ENCODE measurements at regions not wholly inside any gene's neighbourhood (a gene's known extent, or its start where the extent isn't known, plus 50 kb on each side); places are given as distances from the start of the nearest gene placed in this dataset.

GRCh38 chrX:148290931-148291330 lies 209.5 kb upstream of the AFF2 start:
- TF ChIP-seq POLR2A (IDR thresholded peaks at IDR 0.05), result no peak
- no peak for TF ChIP-seq CTCF (IDR thresholded peaks at IDR 0.05)
- TF ChIP-seq POLR2AphosphoS5 (IDR thresholded peaks at IDR 0.05), result no peak
- TF ChIP-seq EP300 (IDR thresholded peaks at IDR 0.05), result no peak

Measured in sigmoid colon (tissue), 4 donors.